ENCODE measurements at regions not wholly inside any gene's neighbourhood (a gene's known extent, or its start where the extent isn't known, plus 50 kb on each side); places are given as distances from the start of the nearest gene placed in this dataset.
"Not testable (repeated sequence)": the region's sequence is repeated elsewhere in the genome, so short reads cannot be mapped to it uniquely, and the experiment has no call there.

DNA sequence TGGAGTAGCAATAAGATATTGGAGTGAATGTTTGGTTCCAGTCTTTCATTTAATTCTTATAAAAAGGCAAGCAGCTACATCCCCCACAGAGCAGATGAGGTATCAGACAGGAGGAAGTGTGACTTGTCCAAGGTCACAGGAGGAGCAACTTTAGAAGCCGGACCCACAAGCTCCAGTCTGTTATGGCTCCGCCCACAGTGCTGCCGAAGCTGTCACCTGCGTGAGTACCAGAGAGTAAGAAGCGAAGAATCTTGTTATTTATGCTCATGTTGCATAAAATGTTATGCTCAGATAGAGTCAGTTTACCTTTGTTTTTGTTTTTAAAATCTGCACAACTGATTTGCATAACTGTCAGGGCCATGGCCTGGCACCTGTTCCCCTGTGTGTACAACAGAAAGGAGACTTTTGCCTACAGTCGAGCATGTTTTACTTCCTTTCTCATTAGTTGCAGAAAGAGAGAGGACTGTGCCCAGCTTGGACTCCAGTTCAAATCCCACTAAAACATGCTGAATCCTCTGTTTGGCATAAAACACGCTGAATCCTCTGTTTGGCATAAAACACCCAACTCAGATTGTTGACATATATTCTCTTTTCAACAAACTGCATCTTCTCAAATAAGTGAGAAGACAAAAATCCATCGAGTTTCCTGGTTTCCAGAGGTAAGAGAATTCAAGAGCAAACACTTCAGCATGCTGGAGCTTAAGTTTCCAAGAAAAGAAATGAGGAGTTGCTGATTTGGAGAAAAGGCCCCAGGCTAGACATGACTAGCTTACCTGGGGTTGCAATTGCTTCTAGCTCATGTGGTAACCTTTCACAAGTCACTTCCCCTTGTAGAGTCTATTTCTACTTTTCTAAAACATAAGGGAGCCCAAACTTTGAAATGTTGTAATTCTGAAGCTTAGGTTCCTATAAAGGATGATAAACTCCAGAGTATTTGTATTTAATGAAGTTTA, 409.8 kb upstream of the ZMIZ1 start:
- DNase-seq: no peak

DNA sequence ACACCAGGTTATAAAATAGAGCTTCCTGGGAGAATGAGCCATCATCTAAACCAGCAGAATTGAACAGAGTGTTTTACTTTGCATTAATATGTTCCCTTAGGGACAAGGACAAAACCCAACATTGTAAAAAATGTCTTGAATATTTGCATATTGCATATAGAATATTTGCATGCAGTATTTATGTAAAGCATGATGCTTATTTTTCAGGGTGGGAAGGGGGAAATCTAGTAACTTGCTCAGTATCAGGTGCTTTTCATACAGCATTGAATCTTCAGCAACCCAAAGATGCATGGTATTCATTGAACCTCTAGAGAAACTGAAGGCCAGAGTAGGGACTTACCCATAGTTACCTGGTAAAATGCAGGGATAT, 409.2 kb upstream of the ZMIZ1 start:
- DNase-seq: no peak

- DNase-seq: no peak
Observed at GRCh38 chr10:78660446-78661106, 408.2 kb upstream of the ZMIZ1 start.

- DNase-seq: no peak
Observed at GRCh38 chr10:78663721-78664120, 405.0 kb upstream of the ZMIZ1 start.

DNA sequence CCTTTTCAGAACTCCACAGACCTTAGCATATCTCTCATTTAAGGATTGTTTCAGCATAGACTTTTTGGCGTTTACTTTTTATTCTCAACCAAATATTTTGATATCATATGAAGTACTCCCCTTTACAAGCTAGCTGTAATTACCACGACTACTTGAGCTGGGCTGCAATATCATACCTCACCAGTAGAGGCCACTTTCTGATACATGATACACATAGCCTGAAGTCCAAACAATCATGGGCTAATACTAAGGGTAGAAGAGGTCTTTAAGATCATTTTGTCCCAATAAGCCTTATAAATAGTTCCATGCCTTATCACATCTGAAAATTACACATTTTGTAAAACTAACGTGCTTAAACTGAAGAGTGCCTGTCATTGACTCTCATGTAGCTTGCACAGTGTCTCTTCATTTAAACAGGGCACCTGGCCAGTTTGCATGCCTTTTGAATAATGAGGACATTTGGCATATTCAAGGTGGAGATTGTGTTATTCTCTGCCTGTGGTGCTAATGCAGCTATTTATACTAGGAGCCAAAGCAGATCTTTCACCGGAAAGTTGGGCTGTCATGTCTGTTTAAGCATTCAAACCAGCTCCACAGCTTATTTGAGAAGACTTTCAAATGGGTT, 403.7 kb upstream of the ZMIZ1 start:
- no peak for DNase-seq

DNA sequence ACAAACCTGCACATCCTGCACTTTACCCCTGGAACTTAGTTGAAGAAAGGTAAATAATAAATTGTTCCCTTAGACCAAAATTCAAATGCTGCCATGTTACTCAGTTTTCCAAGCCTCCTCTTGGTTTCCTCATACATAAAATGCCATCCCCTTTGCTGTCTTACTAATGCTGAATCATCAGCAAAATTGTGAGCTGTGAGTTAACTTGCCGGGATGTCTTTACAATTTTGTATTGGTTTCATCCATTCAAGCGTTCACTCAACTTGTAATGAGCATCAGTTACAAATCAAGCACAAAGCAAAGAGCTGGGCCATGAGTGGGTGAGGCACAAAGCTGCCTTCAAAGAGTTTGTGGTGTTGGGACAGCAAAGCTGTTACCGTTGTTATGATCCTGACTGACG, 395.8 kb upstream of the ZMIZ1 start:
- no peak for DNase-seq

GRCh38 chr10:78681141-78681540, 387.6 kb upstream of the ZMIZ1 start:
- DNase-seq: not testable (repeated sequence)

GRCh38 chr10:78681986-78682385, 386.8 kb upstream of the ZMIZ1 start:
- DNase-seq: not testable (repeated sequence)

- DNase-seq: no peak
Observed at GRCh38 chr10:78684947-78685346, 383.8 kb upstream of the ZMIZ1 start.

- DNase-seq: no peak
Observed at GRCh38 chr10:78685466-78686103, 383.2 kb upstream of the ZMIZ1 start.

- no peak for DNase-seq
Observed at GRCh38 chr10:78686444-78687060, 382.2 kb upstream of the ZMIZ1 start.

GRCh38 chr10:78687626-78688025, 381.1 kb upstream of the ZMIZ1 start:
- no peak for DNase-seq

DNA sequence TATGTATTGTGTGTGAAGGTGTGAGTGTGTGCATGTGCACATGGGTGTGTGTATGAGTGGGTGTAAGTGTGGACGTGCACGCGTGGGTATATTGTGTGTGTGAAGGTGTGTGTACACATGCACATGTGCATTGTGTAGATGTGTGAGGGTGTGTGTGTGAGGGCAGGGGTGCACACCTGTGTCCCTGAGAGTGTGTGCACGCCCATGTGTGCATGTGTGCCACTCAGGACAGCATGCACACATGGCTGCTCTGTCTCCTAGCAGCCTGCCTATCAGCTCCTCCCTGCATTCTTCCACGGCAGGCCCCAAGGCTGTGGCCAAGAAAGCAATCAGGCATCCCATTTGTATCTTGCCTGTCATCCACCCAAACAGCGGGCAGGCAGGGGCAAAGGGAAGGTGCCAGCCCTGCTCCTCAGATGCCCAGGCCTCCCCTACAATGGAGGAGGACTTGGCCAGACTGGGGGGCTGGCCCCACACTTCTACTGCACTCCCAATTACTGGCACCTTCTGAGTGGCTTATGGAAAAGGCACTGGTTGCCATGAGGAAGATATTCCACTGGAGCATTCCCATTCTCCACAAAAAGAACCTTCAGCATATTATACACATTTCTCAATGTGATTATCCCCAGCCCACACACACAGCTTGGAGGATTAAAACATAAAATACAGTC, 380.4 kb upstream of the ZMIZ1 start:
- DNase-seq: no peak

- DNase-seq: no peak
Observed at GRCh38 chr10:78688901-78689583, 379.7 kb upstream of the ZMIZ1 start.

DNA sequence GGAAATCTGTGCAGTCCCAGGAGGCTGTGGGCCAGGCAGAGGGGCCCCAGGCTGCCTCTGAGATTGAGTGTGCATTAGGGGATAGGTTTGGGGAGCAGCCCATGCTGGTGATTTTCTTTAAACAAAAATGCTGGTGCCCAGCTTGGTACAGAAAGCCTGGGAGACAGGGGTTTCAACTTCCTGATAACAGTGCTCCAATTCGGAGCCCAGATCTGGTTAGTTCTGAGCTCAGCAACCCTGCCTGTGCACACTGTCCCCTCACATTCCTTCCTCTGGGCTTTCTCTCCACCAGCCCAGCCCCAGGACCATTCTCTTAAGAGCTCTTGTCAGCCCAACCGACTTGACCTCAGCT, 379.2 kb upstream of the ZMIZ1 start:
- DNase-seq: no peak

GRCh38 chr10:78690354-78691111, 378.2 kb upstream of the ZMIZ1 start:
- no peak for DNase-seq

DNA sequence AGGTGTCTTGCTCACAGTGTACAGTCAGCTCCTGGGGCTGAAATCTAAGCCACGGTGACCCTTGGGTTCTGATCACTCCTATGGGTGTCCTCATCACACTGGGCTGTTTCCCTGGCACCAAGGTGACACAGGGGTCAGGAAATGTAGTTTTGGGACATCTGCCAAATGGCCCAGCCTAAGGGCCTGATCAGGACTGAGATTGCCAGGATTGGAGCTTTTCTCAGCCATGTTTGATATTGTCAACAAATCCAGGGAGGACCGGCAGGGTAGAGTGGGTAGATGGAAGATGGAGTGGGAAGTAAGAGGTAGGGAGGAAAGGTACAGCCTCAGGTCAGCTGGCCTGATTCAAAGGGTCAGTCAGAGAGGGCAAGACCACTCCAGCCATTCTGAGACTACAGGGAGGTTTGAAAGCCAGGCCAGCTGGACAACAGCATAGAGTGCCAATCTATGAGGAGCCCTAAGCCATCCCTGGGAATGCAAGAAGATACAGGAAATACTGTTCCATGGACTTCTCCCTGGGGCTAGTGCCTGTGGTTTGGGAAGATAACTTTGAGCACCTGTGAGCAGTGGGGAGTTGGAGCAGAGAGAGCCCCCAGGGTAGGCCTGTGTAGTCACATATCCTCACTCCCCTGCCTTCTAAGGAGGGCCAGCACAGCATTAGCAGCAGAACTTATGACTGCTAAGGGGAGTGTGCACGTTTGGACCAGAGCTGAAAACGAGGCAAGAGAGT, 377.3 kb upstream of the ZMIZ1 start:
- DNase-seq: no peak

- DNase-seq: no peak
Observed at GRCh38 chr10:78692071-78692470, 376.7 kb upstream of the ZMIZ1 start.

- no peak for DNase-seq
Observed at GRCh38 chr10:78695846-78696245, 372.9 kb upstream of the ZMIZ1 start.

- no peak for DNase-seq
Observed at GRCh38 chr10:78696791-78697395, 371.9 kb upstream of the ZMIZ1 start.
